GM18951 (cell line): ENCODE measurements at regions not wholly inside any gene's neighbourhood (a gene's known extent, or its start where the extent isn't known, plus 50 kb on each side); places are given as distances from the start of the nearest gene placed in this dataset.
"Not testable (repeated sequence)": the region's sequence is repeated elsewhere in the genome, so short reads cannot be mapped to it uniquely, and the experiment has no call there.

Source experiments
- POLR2A ChIP-seq: IDR thresholded peaks from 4 replicates; pipeline ENCODE4 v1.6.1; 2011; ENCODE audit warnings: mild to moderate bottlenecking; ENCODE audit not compliant: insufficient read length, insufficient read depth; ENCODE audit errors: extremely low read depth
- in situ Hi-C: fragments of 300-500 bp; cut with MboI; formaldehyde crosslinking; loops from one replicate; pipeline ENCODE4 v1.12.0; 2022; ENCODE audit warnings: low sequenced_read_pairs, mixed read lengths, inconsistent platforms; ENCODE audit not compliant: unreplicated experiment

- in situ Hi-C loops = no loop called here
- TF ChIP-seq POLR2A = no peak
Measured at GRCh38 chr15:95174301-95175259, 943.2 kb downstream of the MCTP2 start.

- TF ChIP-seq POLR2A = no peak
- in situ Hi-C loops = no loop called here
Measured at GRCh38 chr15:95175914-95176658, 944.7 kb downstream of the MCTP2 start.

GRCh38 chr15:95176794-95177577 is 945.6 kb downstream of the MCTP2 start:
- in situ Hi-C loops = no loop called here

GRCh38 chr15:95180530-95180929 is 949.2 kb downstream of the MCTP2 start:
- no peak for TF ChIP-seq POLR2A
- in situ Hi-C loops = no loop called here

More at GRCh38 chr15:95176794-95177577, 945.6 kb downstream of the MCTP2 start:
- TF ChIP-seq POLR2A = no peak

GRCh38 chr15:95182091-95182490 is 950.7 kb downstream of the MCTP2 start:
- in situ Hi-C loops = no loop called here
- TF ChIP-seq POLR2A = no peak

GRCh38 chr15:95192923-95193322 is 961.6 kb downstream of the MCTP2 start:
- in situ Hi-C loops = no loop called here
- no peak for TF ChIP-seq POLR2A

- in situ Hi-C loops = no loop called here
- TF ChIP-seq POLR2A = no peak
Measured at GRCh38 chr15:95194746-95195145, 963.4 kb downstream of the MCTP2 start.

- no peak for TF ChIP-seq POLR2A
- in situ Hi-C loops = no loop called here
Measured at GRCh38 chr15:95196176-95196915, 965.0 kb downstream of the MCTP2 start.

GRCh38 chr15:95202569-95203349 is 971.4 kb downstream of the MCTP2 start:
- TF ChIP-seq POLR2A = no peak
- in situ Hi-C loops = no loop called here

- in situ Hi-C loops = no loop called here
- no peak for TF ChIP-seq POLR2A
Measured at GRCh38 chr15:95205077-95205476, 973.7 kb downstream of the MCTP2 start.

- in situ Hi-C loops = not testable (repeated sequence)
Measured at GRCh38 chr15:95205830-95206229, 974.5 kb downstream of the MCTP2 start.

GRCh38 chr15:95208071-95208470 is 976.7 kb downstream of the MCTP2 start:
- no peak for TF ChIP-seq POLR2A
- in situ Hi-C loops = no loop called here

GRCh38 chr15:95208988-95209387 is 977.6 kb downstream of the MCTP2 start:
- TF ChIP-seq POLR2A = no peak
- in situ Hi-C loops = no loop called here
